Fibroblast of skin of right quadriceps (primary cell): ENCODE measurements at regions not wholly inside any gene's neighbourhood (a gene's known extent, or its start where the extent isn't known, plus 50 kb on each side); places are given as distances from the start of the nearest gene placed in this dataset.
"Not testable (repeated sequence)": the region's sequence is repeated elsewhere in the genome, so short reads cannot be mapped to it uniquely, and the experiment has no call there.

Source experiments
- DNase-seq: peaks from one replicate; pipeline ENCODE4 v3.0.0-alpha.2; 2013

DNA sequence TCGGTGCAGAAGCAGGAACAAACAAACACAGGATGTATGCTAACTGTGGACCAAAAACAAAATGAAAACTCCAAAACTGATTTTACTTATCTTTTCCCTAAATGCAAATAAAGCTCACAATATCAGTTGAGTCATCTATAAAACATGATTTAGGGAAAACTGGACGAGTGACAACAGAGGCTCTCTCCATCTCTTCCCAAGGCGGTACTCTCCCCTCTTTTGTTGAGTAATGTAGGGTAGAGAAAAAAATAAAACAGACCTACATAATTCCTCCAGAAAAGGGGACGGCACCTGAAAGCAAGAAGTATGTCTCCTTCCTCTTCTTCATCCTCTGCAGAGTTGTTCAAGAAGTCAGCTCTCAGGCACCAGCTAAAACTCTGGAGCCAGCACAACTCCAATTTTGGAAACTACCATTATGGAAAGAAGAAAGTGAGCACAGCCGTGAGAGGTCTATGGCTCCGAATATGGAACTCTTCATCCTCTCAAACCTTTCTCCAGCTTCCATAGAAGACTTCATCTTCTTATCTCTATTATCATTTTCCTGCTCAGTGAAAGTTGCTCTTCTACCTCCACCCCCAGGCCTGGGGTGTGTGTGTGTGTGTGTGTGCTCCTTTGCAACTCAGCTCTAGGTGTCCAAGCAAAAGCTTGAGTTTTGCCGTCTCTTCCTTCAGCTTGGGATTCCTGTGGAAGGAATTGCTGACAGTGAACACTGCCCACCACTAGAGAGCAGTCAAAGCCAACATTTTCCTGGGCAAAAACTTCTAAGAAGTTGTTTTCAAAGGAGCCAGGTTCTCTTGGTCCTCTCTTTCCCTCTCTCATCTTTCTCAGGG, 155.4 kb downstream of the DIO2 start:
- peak; percentile 47 for DNase-seq

DNA sequence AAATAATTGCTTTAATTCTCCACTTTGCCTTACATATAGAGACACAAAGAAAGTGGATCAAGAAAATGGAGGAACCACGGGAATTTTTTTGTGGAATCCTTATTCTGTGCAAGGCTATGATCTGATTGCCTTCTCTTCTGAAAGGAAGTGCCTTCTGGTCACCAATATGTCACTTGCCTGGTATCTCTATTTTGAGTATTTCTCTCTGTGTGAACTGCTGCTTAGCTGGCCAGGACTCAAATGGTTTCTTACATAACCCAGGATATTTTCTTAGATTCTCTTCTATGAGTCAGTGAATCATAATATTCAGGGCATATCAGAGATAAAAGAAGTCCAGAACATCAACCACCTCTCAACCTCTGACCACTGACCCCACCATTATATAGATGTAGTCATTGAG, 156.1 kb downstream of the DIO2 start:
- no peak for DNase-seq

DNA sequence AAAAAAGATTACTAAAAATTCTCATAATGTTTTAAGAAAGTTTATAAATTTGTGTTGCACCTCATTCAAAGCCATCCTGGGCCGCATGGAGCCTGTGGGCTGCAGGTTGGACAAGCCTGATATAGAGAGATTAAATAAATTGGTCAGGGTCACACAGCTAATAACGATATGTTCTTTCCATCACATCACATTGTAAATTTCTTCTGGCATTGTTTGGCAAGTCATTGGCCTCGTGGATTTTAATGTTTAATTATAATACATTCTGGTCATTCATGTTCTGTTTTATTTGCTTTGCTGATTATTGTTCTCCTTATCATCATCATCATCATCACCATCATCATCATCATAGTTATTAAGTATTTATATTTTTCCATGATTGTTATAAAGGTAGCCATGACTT, 157.3 kb downstream of the DIO2 start:
- DNase-seq: no peak

DNA sequence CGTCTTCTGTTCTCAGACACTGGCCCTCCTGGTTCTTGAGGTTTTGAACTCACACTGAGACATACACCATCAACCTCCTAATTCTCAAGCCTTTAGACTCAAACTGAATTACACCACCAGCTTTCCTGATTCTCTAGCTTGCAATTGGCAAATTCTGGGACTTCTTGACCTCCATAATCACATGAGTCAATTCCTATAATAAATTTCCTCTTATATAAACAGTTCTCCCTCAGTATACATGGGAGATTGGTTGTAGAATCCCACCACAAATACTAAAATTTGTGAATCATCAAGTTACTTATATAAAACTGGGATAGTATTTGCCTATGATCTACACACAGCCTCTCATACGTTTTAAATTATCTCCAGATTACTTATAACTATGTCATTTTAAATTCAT, 162.2 kb downstream of the DIO2 start:
- peak; percentile 46 for DNase-seq

DNA sequence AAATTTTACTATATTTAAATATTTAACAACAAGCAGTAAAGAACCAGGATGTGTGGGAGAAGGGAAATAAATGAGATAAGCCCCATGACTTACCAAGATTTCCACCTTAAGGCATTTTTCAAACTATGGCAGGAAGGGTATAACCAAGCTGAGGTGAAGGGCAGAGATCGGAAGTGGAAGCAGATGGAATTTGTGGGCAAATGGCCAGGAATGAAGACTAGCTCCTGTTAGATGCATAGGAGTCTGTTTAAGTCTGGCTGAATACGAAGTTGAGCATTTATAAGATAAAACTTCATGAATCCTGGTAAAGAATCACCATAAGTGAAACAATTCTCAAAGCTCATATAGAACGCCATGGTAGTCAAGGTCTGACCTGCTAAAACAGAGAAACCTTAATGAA, 163.5 kb downstream of the DIO2 start:
- DNase-seq: peak; percentile 3

DNA sequence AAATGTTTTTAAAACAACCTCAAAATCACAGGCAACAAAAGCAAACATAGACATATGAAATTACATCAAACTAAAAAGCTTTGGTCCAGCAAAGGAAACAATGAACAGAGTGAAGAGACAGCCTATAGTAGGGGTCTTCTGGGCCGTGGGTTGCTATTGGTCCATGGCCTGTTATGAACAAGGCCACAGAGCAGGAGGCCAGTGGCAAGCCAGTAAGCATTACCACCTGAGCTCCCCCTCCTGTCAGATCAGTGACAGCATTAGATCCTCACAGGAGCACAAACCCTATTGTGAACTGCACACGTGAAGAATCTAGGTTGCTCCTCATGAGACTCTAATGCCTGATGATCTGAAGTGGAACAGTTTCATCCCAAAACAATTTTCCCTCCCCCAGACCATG, 174.0 kb downstream of the DIO2 start:
- no peak for DNase-seq

DNA sequence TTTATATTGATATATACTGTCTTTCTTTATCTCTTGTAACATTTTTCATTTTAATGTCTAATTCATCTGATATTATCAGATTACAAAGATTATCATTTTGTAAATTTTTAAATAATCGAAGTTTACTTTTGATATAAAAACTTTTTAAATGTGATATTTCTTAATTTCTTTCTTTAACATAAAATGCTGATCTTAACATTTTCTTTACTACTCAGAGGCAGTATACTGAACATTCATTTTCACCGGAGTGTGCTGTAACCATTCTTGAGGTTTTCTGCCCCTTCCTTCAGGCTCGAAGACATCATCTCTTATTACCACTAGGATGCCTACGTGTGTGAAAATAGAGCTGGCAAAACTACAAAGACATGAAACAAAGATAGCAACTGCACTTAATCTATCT, 186.9 kb downstream of the DIO2 start:
- no peak for DNase-seq

DNA sequence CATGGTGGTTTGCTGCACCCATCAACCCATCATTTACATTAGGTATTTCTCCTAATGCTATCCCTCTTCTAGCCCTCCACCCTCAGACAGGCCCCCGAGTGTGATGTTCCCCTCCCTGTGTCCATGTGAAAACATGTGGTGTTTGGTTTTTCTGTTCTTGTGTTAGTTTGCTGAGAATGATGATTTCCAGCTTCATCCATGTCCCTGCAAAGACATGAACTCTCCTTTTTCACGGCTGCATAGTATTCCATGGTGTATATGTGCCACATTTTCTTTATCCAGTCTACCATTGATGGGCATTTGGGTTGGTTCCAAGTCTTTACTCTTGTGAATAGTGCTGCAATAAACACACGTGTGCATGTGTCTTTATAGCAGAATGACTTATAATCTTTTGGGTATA, 192.8 kb downstream of the DIO2 start:
- DNase-seq: not testable (repeated sequence)

DNA sequence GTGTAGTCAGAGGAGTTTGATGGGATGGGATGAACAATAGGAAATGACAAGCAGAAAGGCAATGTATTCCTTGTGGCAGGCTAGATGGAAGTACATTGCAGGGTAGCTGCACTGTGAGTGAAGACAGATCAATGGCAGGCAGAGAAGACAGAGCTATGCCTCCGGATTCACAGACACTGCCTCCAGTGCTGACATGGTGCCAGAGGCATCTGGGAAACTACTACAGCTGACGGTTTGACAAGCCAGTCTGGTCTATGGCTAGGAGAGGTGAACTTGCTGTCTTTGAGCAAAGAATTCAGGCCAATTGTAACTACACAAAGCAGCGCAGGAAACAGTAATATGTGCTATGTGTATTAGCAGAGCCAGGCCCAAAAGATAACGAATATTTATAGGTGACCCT, 193.5 kb downstream of the DIO2 start:
- DNase-seq: no peak

DNA sequence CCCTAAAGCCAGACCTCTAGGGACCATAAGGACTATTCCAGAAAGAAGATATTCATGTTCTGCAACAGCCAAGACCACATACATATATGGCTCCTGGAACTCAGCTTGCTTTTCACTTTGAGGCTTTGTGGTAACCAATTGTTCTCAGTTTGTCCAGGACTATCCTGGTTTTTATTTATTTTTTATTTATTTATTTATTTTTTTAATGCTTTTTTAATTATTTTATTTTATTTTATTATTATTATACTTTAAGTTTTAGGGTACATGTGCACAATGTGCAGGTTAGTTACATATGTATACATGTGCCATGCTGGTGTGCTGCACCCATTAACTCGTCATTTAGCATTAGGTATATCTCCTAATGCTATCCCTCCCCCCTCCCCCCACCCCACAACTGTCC, 201.1 kb downstream of the DIO2 start:
- DNase-seq: not testable (repeated sequence)

DNA sequence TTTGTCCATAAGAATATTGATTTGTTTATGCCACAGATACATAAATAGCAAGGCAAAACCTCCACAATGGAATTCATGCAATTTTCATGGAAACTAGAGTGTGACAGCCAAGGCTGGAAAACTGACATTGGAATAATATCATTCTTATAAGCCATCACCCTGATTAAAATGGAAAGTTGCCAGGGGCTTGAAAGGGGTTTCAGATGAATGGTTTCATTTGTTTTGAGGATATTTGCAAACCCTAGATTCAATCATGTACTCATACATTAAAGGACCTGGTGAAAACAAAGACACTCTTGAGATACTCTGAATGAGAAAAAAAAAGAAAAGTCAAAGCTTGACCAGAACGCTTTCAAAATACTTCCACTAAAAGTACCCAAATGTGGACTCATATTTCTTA, 205.7 kb downstream of the DIO2 start:
- DNase-seq: no peak

DNA sequence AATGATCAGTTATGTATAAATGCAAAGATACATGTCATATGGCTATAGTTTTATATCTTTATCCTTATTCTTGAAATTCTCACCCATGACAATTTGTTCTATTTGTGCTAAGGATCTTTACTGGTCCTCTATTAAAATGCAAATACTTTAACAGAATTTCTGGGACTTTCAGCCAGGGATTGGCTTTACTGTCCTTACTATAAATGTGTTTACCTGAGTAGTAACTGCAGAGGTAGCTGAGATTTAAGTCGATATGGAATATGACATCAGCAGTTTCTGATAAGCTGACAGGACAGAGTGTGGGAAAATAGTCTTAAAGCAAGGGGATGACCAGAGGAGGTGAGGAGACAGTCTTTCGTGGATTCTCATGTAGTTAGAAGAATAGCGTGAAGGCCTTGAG, 206.4 kb downstream of the DIO2 start:
- no peak for DNase-seq

DNA sequence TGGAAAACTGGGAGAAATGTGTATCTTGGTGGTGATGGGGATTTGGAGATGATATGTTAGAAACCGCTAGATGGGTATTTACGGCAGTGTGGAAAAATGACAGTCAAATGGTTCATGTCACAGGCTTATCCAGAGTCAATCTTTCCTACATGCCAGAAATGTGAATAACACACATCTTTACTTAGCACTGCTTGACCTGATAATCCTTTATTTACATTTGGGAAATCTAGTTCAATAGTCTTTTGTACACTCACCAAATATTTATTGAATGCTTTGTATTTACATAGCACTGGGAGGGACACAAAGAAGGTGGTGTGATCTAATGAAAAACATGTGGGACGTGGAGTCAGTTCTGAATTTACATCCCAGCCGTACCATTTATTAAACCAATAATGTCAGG, 208.2 kb downstream of the DIO2 start:
- peak; percentile 27 for DNase-seq

DNA sequence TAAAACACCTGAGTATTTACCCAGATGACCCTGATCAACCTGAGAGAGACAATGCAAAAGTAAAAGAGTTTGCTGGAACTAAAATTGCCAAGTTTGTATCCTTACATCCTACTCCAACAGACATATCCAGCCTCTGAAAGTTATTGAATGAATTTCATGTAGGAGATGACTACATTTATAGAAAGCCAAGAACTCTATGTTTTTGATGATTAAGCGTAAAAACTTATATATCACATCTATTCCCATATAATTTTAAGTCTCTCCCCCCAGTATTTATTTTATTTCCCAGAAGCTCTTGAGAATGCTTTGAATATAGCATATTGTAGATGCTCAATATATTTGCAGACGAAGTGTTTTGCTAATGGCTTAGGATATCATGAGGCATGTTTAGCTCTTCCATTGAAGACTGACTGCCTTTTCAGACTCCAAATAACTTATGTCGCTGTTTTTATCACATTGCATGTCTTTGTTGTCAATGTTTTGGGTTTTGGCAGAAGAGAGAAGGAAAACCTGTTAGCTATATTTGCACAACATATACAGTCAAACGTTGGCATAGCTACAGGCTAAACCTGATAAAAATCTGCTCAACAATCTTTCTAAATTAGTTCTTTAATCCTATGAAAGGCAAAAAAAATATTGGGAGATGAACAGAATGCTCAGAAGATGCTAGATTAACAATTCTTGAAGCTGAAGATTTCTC, 213.6 kb downstream of the DIO2 start:
- no peak for DNase-seq

DNA sequence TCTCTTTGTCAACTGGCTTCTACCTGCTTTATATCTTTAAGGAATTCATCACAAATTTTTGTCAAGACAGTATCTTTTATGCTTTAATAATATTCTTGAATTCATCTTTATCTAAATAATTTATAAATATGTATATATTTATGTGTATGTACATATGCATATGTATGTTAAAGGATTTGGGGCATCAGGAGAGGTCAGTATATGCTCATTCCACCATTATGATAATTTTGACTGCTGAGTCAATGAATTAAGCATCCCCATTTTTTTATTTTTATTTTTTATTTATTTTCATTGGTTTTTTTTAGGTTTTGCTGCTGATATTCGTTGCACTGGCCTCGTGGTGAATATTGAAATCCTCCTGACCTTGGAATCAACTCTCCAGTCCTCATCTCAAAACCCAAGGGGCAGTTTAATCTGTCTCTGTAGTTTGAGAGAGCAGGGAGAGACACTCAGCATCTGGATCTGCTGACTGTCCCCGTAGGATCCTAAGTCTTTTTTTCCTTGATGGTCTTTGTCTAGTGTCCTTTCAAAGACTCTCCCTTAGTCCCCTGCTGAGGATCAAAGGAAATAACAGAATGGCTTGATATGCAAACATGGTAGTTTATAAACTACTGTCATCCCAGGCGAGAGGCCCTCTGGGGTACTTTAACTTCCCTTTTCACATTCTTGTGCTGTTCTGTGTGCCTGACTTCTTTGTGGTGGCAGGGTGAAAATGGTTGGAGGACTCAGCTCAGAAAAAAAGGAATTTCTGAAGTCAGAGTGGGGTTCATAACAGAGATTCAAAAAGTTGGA, 218.7 kb downstream of the DIO2 start:
- no peak for DNase-seq

DNA sequence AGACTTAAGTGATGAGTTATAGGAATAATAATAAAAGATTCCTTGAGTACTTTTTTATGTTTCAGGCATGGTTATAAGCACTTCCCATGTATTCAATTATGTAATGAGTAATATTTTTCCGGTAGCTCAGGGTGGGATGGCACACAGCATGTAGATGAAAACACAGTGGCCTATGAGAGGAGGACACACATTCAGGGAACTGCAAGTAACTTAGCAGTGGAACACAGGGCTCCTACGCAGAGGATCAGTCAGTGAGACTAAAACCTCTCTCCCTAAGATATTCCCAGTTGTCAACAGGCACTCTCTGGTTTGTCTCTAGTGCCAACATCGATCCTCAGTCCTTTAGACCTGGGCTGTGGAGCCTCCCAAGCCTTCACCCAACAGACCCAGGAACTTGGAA, 219.4 kb downstream of the DIO2 start:
- DNase-seq: no peak

DNA sequence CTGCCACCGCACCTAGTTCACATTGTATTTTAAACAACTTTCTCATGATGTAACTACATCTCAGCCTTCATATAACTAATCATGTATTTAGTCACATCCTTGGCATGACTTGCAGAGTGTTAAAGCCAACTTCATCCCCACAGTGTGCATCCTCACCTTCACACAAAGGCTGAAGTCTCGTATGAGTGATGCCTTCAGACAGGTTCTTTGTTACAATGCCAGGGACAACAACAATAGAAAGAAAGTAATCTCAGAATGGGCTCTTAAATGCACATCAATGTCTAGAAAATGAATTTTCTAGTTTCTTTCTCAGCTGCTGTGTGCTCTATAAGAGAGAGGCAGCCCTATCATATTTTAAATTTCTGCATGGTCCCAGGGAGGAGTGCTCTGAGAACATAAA, 221.3 kb downstream of the DIO2 start:
- DNase-seq: no peak

DNA sequence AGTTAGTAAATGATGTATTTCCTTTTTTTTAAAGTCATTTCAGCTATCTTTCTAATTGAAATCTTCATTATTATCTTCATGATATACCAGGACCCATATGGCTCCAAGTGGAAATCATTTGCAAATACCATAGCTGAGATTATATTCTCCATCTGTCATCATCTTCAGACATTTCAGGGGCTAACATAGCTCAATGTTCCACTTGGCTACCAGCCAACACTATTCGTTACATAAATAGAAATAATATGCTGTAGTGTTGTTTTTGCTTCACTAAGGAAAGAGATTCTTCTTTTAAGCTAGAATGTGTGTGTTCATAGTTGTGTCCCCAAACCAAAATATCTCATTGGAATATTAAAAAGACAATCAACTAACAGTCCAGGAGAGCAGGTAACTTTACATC, 225.1 kb downstream of the DIO2 start:
- no peak for DNase-seq

DNA sequence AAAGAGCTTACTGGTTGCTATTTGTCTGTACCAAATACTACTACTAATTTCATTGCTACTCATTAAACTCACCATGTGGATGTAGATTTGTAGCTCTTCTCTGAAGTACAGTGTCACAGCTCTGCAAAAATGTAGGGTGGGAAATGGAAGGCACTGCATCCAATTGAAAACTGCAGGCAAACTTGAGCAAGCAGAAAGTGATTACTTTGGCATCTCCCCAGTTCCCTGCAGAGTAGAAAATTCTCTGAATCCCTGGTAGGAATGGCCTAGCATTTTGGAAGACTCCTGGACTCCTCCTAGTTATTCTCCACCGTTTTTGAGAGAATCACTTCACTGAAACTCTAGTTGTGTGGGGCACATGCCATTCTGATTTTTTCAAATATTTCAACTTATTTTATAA, 239.1 kb downstream of the DIO2 start:
- DNase-seq: no peak

DNA sequence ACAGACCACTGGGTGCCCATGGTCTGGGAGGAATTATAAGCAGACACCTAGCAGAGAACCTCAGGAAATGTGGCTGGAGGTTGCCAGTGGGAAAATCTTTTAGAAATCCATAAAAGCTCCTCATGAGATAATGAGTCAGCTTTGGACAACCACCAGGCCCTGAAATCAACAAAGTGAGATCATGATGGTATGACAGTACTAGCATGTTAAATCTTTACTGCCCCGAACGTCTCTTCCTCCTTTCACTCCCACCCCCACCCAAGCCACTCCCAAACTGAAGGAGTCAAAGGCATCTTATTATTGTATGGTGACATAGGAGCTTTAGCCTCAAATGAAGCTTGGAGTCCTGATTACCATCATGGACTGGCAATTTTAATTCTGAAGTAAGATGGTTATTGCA, 240.0 kb downstream of the DIO2 start:
- DNase-seq: peak; percentile 32

DNA sequence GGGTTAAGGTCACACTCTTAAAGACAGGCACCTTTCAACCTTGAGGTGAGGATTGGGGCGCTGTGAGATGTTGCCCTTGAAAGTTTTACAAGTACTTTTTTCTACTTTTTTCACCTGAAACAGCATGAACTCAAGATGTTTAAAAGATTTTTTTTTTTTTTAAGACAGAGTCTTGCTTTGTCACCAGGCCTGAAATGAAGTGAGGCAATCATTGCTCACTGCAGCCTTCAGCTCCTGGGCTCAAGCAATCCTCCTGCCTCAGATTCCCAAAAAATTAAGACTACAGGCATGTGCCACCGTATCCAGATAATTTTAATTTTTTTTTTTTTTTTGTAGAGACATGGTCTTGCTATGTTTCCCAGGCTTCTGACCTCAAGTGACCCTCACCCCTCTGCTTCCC, 243.9 kb downstream of the DIO2 start:
- no peak for DNase-seq

DNA sequence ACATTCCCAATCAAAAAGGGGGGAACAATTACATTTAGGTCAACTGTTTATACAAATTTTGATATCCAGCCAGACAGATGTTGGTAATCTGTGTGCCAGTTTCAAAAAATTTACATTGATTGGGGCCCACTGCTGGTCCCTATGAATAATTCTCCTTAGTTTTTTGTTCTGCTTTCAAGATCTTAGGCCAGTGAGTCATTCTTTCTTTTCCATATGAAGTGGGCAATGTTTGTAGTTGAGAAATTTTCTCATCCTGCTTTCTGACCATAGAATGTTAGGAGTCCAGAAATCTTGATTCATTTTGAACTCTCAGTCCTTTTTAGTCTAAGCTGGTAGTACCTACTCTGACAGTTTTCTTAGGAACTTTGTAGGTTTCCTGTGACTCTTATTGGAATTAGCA, 244.3 kb downstream of the DIO2 start:
- DNase-seq: peak; percentile 7

DNA sequence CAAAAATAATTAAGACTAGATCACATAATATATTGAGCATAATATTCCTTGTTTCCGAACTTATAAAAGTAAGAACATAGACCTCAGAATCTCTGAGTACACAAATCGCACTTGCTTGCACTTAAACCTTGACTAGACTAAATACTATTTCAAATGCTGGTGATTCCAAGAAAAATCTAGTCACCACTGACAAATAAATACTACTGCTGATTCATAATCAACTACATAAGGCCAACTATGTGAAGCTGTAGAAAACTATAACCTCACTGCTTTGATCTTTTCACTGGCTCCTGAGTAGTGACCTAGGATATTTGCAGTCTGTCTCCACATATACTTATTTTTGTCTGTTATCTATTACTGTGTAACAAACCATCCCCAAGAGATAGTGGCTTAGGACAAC, 245.4 kb downstream of the DIO2 start:
- no peak for DNase-seq

DNA sequence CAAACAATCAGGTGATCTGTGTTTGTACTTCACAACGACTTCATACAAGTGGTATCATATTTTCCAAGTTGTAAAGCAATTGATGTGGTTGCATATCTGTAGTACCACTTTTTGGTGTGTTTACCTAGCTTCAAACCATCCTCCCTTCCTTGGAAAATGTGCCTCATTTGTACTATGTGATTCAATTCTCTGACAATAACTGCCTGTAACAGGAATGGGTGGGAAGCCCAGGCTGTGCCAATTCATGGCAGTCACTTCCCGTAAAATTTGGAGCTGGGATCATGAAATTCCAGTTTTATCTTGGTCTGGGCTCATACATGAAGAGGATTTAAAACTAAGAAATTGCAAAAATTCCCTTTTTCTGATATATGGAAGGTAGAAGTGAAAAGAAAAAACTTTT, 250.1 kb downstream of the DIO2 start:
- no peak for DNase-seq
